GM19193 (cell line): ENCODE measurements at regions not wholly inside any gene's neighbourhood (a gene's known extent, or its start where the extent isn't known, plus 50 kb on each side); places are given as distances from the start of the nearest gene placed in this dataset.

Experiments used
- POLR2A ChIP-seq: IDR thresholded peaks from 4 replicates; pipeline ENCODE4 v1.6.1; 2011; ENCODE audit not compliant: insufficient read depth, insufficient read length; ENCODE audit errors: extremely low read depth

DNA sequence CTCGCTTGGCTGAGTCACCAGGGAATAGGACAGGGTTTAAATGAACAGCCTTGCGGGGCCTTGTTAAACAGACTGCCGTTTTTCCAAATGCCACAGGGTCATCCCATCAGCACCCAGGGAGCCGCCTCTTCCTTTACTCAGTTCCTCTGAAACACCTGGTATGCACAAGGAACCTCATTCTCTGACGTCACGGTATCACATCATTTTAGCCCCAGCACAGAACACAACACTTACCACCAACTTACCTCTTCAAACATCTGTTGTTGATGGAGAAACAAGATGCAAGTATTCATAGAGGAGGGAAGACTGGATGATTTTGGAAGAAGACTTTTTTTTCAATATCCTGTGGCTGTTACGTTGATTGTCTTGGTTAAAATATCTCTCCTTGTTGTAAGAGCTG, 535.3 kb upstream of the TMEM132C start:
- TF ChIP-seq POLR2A = no peak

DNA sequence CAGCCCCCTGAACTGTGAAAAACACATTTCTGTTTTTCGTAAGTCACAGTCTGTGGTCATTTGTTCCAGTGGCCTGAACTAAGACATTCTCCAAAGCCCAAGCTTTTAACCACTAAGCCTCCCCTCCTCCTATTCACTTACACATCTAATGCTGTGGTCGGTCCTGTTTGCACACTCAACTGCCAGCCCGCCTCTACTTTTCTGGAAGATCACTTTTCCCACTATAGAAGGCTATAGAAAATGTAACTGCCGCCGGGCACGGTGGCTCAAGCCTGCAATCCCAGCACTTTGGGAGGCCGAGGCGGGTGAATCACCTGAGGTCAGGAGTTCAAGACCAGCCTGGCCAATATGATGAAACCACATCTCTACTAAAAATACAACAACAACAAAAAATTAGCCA, 524.7 kb upstream of the TMEM132C start:
- no peak for TF ChIP-seq POLR2A

DNA sequence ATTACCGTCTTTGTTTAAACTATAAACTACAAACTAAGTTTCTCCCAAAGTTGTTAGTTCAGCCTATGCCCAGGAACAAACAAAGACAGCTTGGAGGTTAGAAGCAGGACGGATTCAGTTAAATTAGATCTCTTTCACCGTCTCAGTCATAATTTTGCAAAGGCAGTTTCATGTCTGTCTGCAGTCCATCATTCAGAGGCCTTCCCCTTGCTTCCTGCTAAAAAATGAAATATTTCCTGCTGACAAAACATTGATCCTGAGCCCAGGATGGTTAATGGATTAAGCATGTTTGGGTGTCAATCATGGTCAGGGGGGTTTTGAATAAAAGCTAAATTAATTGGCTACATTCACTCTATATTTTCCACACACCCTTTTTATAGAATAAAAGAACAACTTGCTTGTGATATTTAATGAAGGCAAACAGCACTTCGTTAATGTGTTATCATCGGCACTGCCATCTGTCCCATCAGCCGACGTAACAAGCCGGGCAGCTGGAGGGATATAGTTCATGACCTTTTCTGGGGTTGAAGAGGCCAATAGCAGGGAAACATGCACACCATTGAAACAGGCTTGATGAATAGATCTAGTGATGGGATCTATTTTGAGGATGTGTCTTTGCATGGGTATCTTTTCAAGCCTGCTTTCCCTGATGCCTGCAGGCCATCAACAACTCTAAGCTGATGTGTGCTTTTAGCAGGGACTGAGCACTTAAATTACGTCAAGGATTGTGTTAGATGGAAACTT, 521.3 kb upstream of the TMEM132C start:
- TF ChIP-seq POLR2A = no peak

DNA sequence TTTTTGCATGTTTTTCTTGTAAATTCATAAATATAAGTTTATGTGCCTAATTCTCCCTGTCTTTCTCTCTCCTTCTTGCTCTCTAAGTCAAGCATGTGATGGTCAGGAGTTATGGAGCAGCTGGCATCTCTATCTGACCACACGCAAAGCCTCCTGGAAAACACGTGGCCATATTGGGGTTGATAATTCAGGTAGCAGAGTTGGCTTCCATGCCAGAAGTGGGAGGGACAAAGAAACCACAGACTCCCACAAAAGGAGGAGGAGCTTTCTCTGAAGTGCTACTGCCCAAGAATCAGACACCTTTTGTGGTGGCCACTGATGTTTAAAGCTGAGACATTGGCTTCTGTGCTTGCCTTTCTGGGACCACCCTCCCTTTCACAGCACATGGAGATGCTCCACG, 517.6 kb upstream of the TMEM132C start:
- TF ChIP-seq POLR2A = no peak

DNA sequence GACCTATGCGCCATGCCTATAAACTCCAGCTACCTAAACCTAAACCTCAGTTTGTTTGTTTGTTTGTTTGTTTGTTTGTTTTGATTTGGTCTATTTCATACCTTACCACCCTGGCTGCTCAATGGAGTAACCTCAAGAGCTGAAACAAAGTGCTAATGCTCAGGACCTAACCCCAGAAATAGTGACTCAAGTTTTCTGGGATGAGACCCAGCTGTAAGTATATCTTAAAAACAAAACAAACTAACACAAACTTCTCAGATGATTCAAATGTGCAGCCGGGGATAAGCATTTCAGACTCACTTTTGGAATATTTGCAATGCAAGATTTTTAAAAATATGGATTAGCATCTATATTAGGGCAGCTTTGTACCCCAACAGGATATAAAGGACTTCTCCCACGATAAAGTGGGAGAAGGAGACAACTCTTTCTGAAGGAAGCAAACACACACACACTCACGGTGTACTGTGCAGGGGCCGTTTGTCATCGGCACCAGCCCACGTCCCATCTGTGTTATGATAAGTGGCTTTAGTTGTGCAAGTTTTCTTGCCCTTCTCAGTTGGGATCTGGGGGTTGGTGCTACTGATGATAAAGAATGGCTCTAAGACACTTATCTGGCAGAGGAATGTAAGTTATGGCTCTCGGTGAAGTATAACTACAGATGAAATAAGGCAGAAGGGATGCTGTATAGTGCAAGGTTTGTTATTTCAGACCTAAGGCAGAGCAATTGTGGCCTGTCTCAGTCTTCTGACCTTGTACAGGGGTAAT, 516.7 kb upstream of the TMEM132C start:
- TF ChIP-seq POLR2A = no peak

DNA sequence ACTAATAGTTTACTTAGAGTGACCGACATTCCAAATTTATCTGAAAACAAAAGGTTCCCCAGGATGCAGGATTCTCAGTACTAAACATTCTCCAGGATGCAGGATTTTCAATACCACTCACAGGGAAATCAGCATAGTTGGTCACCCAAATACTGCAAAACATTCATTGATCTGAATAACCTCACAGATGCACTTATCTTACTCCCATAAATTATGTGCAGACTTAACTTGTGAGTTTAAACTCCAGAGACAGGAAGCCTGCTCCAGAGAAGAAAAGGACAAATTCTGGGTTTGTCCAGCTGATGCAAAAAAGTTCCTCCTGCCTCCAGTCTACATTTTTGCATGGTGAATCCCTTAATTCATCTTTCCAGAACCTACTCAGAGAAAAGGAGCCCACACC, 514.2 kb upstream of the TMEM132C start:
- no peak for TF ChIP-seq POLR2A

DNA sequence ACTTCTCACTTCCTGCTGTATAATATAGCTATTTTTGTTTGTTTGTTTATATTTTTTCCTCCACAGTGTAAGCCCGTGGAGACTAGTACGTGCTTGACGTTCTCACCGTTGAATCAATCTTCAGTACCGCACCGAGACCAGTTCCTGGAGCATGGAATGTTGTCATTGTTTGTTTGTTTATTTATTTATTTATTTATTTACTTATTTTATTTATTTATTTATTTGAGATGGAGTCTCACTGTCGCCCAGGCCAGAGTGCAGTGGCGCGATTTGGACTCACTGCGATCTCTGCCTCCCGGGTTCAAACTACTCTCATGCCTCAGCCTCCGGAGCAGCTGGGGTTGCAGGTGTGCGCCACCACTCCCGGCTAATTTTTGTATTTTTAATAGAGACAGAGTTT, 506.6 kb upstream of the TMEM132C start:
- no peak for TF ChIP-seq POLR2A

DNA sequence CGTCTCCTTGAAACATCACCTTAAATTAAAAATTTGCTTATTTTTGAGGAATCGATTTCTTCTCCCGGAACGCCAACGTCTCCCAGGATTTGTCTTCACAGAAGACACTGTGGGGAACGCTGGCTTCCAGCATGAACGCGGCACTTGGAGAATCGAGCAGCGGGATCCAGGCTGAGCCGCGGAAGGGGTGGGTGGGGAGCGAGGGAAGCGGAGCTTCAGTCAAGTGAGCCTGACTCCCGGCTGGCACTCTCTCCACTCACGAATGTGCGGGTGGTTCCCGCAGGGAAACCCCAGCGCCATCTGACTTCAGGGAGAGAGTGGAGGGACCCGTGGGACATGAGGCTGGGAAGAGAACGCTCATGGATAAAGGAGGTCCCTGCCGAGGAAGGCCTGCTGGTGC, 506.0 kb upstream of the TMEM132C start:
- no peak for TF ChIP-seq POLR2A

DNA sequence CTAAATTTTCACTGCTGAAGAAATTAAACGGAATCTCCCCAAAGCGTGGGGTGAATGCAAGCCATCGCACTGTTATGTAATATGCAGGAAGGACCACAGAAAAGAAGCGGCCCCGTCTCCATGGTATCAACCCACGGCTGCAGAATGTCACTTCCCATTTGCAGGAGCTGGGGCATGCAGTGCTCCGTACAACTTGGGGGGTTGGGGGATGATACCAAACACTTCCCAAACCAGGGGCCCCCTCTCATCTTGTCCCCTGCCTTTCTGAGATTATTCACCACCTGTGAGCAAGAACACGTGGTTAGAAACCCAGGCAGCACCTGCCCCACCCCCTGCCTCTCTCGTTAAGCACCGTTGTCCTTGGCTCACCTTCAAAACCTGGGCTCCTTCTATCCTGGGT, 505.1 kb upstream of the TMEM132C start:
- no peak for TF ChIP-seq POLR2A

DNA sequence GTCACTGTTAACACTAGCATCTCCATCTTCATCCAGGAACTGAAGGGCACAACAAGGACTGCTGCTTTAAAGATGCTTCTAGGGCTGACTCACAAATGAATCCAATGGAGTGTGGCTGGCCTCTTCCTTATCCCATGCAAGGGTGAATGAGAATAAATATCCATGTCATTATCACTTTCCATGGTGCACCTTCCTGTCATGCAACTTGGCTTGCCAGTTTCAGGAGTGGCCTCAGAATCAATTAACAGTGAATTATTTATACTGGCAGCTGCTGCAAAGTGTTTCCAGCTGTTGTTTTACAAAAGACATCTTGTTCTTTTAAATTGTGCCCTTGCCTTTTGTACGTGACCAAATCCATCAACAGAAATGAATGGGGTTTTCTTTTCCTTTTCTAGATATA, 499.3 kb upstream of the TMEM132C start:
- no peak for TF ChIP-seq POLR2A

DNA sequence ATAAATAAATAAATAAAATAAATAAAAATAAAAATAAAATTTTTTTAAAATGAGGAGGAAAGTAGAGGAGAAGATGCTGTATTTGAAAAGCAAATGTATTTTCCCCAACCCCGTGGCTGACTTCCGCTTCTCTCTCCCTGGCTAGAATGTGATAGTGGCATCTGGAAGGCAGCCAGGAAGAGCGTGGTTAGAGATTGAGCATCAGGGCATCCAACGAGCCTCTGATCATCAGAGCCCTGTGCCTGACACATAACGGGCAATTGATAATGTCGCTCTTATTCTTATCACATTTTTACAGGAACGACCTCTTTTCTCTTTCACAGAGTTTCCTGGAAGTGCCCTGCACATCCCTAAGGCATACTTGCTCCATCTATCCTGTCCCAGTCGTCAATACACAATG, 496.9 kb upstream of the TMEM132C start:
- TF ChIP-seq POLR2A = no peak

DNA sequence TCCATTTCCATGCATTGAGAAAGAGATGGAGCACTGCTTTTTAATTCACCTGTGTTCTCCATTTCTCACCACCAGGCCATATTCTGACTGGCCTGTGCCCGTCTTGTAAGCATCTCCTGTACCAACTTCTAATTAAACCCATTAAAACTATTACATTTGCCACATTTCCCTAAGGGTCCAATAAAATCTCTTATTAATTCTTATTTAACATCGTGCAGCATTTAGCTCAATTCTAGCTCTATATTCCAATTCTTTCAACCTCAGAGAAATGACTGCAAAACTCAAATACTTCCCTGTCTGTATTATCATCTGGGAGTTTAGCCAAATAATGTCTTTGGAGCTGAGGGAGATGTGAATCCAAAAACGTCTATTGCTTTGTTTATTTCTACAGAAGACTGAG, 495.4 kb upstream of the TMEM132C start:
- no peak for TF ChIP-seq POLR2A

DNA sequence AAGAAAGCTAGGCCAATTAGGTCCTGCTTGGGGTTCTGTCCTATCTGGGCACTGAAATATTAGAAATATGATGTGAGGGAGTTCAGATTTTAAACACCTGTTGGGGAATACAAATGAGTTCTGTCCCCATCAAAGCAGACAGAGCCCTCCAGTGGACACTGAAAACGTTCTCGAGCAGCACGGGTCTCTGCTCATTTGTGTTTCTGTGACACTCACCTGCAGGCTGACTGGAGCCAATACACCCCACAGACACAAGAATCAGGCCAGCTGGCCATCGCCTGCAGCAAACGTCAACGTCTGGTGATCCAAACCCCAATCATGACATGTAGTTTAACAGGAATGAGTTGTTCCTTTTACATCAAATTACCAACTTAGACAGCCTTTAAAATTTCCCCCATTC, 493.4 kb upstream of the TMEM132C start:
- TF ChIP-seq POLR2A = no peak

DNA sequence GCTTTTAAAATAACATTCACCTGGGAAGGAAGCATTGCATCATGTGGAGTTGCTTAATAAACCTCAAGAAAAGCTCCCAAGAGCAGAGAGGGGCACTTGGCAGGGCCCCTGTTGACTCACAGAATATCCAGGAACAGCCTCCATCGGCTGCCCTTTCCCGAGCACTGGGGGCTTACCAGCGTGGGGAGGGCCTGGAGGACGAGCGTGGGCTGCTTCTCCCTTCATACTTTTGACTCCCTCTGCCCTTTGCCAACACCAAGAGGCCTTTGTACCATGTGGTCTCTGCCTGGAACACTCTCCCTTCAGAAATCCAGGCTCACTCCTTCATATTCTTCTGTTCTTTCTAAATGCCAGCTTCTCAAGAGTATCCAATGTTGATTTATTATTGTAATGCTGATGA, 492.1 kb upstream of the TMEM132C start:
- TF ChIP-seq POLR2A = no peak

DNA sequence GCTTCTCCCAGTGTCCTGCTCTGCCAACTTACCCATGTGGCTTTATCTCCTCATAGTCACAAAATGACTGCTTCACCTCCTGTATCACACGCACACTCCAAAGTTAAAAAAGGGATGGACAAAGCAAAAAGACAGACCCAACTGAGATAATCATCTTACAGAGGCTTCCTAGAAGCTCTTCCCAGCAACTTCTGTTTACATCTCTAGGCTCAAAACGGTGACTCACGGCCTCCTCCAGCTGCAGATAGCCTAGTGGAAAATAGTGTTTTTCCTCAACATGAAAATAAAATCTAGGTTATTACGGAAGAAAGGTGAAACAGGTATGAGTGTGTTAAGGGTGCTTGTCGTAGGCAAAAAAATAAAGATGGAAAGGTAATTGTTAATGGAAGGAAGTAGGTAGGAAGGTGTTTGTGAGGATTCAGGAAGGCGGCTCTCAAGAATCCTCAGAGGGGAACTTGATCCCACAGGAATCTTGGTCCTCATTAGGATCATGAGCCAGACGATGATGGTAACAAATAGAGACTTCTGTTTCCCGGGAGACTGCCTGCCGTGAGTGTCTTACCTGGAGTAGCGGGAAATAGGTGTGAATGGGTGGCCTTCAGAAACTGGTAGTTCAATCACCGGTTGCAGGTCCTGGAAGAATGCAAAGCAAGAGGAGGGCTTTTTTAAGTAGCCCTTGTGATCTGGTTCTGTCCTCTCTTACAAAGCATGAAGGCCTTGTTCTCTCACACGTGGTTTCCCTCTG, 487.5 kb upstream of the TMEM132C start:
- no peak for TF ChIP-seq POLR2A

DNA sequence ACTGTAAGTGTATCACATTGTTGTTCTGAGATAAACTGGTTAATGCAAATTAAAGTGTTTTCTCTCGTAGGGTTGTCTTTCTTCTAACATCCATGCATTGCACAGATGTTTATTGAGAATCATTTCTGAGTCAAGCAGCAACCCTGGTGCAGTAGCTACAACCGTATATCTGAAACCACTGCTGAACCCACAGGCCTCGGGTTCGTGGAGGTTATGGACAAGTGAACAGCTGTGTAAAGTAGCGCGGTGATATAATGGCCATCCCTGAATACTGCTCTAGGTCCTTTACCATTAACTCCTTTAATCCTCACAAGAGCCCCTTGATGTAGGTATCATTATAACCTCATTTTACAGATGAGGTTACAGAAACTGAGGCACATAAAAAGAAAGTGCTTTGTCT, 486.1 kb upstream of the TMEM132C start:
- TF ChIP-seq POLR2A = no peak

DNA sequence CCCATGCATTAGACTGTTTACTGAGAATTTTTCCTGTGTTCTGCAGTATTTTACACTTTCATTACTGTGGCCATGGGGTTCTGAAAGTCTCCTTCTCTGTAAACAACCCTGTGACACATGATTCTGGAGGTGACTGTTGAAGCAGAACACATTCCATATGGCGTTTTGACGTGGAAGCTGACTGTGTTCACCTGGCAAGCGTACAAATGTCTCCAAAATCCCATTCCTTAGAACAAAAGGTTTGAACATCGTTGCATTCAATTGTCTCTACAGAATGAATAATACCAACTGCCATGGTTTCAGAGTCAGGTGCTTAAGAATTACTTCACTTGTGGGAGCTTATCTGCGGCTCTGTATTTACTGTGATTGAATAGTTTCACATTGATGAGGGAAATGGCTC, 485.6 kb upstream of the TMEM132C start:
- no peak for TF ChIP-seq POLR2A

DNA sequence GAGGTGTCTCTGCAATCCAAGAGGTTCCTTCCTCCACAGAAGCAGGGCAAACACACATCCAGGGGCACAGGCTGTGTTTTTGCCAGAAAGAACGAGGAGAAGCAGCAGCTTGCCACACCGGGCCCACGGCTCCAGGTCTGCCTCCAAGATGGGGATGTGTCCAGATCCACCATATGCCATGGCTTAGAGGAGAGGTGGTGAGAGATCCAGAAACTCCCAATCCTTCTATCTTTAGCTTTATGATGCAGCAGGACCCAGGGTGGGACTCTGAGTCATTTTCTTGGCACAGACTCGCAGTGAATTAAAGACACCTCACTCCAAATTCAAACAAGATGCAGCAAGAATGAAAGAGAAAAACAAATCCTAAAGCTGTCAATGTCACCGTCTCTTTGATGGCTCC, 481.4 kb upstream of the TMEM132C start:
- TF ChIP-seq POLR2A = no peak
